ENCODE measurements at regions not wholly inside any gene's neighbourhood (a gene's known extent, or its start where the extent isn't known, plus 50 kb on each side); places are given as distances from the start of the nearest gene placed in this dataset.

DNA sequence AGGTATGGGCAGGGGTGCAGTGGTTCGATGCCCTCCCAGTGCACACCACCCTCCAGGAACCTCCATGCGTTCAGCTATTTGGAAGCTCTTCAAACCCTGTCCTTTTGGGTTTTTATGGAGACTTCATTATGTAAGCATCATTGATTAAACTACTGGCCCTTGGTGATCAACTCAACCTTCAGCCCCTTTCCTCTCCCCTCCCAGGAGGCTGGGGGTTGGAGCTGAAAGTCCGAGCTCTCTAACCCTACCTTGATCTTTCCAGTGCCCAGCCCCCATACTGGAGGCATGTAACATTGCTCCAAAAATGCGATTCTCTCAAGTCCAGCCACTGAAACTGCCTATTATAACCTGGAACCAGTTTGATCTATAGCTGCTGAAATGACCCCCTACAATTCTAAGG, 188.1 kb downstream of the IPO8 start:
- Histone ChIP-seq H3K27me3 (no peaks in the 10 kb centered on the region), H3K9me3 (no peaks in the 10 kb centered on the region), H3K4me1 (no peaks in the 10 kb centered on the region), H3K36me3 (no peaks in the 10 kb centered on the region), H3K27ac (no peak overlapping the region), H3K4me3 (no peak overlapping the region)
- DNase-seq, result no peak
- intact Hi-C loops (cut with DNase I; ENCODE audit: low total_unique reads), result no loop called here
- TF ChIP-seq, protein P1, sequence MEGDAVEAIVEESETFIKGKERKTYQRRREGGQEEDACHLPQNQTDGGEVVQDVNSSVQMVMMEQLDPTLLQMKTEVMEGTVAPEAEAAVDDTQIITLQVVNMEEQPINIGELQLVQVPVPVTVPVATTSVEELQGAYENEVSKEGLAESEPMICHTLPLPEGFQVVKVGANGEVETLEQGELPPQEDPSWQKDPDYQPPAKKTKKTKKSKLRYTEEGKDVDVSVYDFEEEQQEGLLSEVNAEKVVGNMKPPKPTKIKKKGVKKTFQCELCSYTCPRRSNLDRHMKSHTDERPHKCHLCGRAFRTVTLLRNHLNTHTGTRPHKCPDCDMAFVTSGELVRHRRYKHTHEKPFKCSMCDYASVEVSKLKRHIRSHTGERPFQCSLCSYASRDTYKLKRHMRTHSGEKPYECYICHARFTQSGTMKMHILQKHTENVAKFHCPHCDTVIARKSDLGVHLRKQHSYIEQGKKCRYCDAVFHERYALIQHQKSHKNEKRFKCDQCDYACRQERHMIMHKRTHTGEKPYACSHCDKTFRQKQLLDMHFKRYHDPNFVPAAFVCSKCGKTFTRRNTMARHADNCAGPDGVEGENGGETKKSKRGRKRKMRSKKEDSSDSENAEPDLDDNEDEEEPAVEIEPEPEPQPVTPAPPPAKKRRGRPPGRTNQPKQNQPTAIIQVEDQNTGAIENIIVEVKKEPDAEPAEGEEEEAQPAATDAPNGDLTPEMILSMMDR (IDR thresholded peaks at IDR 0.05), result no peak
- TF ChIP-seq POLR2A (IDR thresholded peaks at IDR 0.05), result no peak

DNA sequence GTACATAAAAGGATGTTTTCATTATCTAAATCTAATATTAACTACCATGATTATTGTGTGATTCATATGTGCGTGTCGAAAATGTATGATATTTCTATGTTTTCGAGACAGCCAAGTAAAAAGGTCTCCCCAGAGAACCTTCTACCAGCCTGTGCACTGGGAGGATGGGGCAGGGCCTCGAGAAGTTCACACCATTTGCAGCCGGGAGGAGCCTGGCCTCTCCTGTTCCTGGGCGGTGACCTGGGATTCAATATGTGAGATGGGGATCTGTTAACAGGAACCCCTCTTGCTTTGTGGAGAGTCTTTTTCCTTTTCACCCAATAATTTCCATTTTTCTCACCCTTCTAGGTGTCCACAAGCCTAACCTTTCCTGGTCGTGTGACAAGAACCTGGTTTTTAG, 189.3 kb downstream of the IPO8 start:
- Histone ChIP-seq H3K27me3 (no peaks in the 10 kb centered on the region), H3K27ac (no peak overlapping the region), H3K4me1 (no peaks in the 10 kb centered on the region), H3K36me3 (no peaks in the 10 kb centered on the region), H3K4me3 (no peak overlapping the region), H3K9me3 (no peaks in the 10 kb centered on the region)
- DNase-seq, result no peak
- intact Hi-C loops (cut with DNase I; ENCODE audit: low total_unique reads), result no loop called here
- TF ChIP-seq POLR2A (IDR thresholded peaks at IDR 0.05), result no peak
- TF ChIP-seq, protein P1 (IDR thresholded peaks at IDR 0.05), result no peak

DNA sequence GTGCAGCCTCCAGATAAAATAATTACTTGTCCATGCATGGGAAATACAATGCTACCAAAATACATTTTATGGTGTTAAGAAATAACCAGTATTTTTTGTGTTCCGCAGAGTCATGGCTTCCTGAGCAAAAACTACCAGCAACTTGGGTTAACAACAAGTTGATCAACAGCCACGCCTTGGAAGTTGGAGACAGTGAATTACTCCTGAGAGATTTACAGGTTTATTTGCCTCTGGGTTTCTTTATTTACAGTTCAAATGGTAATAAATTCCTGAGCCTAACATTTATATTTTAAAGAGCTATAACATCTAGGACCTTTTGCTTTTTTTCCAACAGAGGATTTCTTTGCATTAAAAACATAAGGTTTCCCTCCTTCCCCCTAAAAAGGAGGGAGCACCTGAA, 194.0 kb downstream of the IPO8 start:
- no peak for DNase-seq

DNA sequence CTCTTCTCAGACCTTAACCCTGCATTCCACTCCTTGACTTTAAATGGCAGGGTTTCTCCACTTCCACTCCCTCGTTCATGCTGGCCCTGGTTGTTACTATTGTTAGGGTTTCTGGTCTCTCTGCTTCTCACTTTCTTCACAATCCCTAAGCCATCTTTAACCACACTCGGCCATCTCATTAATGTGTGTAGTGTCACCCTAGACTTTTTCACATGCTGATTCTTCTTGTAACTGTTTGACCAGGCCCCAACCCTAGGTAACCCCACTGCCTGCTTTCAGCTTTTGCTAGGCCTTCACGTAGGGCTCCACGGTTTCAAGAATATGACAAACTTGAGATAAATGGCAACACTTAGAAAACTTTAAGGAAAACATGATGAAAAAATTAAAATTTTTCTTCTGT, 195.1 kb downstream of the IPO8 start:
- H3K27me3 ChIP-seq, result no peaks in the 10 kb centered on the region
- DNase-seq, result no peak
- TF ChIP-seq, protein P1 (IDR thresholded peaks at IDR 0.05), result no peak
- no peak for TF ChIP-seq POLR2A (IDR thresholded peaks at IDR 0.05)

More for the DNA sequence above, 194.0 kb downstream of the IPO8 start:
- no peaks in the 10 kb centered on the region for H3K4me1 ChIP-seq
- H3K9me3 ChIP-seq, result no peaks in the 10 kb centered on the region
- no peak for TF ChIP-seq POLR2A (IDR thresholded peaks at IDR 0.05)
- TF ChIP-seq, protein P1 (IDR thresholded peaks at IDR 0.05), result no peak
- no peak overlapping the region for H3K27ac ChIP-seq
- H3K27me3 ChIP-seq, result no peaks in the 10 kb centered on the region
- no peak overlapping the region for H3K4me3 ChIP-seq
- intact Hi-C loops (cut with DNase I; ENCODE audit: low total_unique reads), result no loop called here
- no peaks in the 10 kb centered on the region for H3K36me3 ChIP-seq

DNA sequence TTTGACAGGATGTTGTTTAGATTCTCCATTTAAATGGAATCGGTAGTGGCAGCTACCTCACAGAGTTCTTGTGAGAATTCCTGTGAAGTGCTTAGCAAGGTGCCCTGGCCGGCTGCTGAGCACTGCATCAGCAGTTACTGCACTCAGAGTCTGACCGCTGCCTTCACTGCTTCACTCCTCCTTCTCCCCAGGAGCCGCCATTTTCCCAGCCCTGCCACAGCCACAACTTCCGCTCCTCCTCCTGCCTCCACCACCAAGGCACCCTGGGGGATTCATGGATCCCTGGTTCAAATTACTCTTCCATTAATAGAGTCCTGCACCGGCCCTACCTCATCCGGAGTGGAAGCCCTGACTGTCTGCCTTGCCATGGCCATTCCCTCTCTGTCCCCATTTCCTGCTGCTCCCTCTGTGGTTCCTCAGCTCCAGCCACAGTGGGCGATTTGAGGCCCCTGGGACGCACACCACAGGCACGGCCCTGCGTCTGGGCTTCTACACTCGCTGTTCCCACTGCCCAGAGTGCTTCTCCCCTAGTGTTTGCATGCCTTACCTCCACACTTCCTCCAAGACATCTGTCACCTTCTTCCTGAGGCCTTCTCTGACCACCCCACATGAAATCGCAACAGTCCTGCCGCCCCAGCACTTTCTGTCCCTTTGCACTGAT, 210.3 kb downstream of the IPO8 start:
- H3K4me1 ChIP-seq, result no peaks in the 10 kb centered on the region
- DNase-seq, result no peak
- no peak overlapping the region for H3K27ac ChIP-seq
- no peaks in the 10 kb centered on the region for H3K9me3 ChIP-seq
- no peak overlapping the region for H3K4me3 ChIP-seq
- H3K36me3 ChIP-seq, result no peaks in the 10 kb centered on the region
- H3K27me3 ChIP-seq, result no peaks in the 10 kb centered on the region
- intact Hi-C loops (cut with DNase I; ENCODE audit: low total_unique reads), result no loop called here
- no peak for TF ChIP-seq POLR2A (IDR thresholded peaks at IDR 0.05)
- TF ChIP-seq, protein P1 (IDR thresholded peaks at IDR 0.05), result no peak

More for the DNA sequence above, 195.1 kb downstream of the IPO8 start:
- intact Hi-C loops (cut with DNase I; ENCODE audit: low total_unique reads), result no loop called here
- H3K9me3 ChIP-seq, result no peaks in the 10 kb centered on the region
- H3K4me1 ChIP-seq, result no peaks in the 10 kb centered on the region
- no peak overlapping the region for H3K4me3 ChIP-seq
- H3K36me3 ChIP-seq, result no peaks in the 10 kb centered on the region
- H3K27ac ChIP-seq, result no peak overlapping the region
